ENCODE measurements at regions not wholly inside any gene's neighbourhood (a gene's known extent, or its start where the extent isn't known, plus 50 kb on each side); places are given as distances from the start of the nearest gene placed in this dataset.

GRCh38 chr5:8456846-8457186 lies 587.9 kb downstream of the MTRR start:
- TF ChIP-seq CTCF (IDR thresholded peaks at IDR 0.05; ENCODE audit: insufficient read depth, low read length, poor library complexity, severe bottlenecking) = no peak
- TF ChIP-seq EZH2phosphoT487 (conservative IDR thresholded peaks at IDR 0.05; ENCODE audit: low read length) = no peak
